NCI-H2196 treated with DMSO at 0.1 percent for 48 hours (cell line): ENCODE measurements at regions not wholly inside any gene's neighbourhood (a gene's known extent, or its start where the extent isn't known, plus 50 kb on each side); places are given as distances from the start of the nearest gene placed in this dataset.
"Not testable (repeated sequence)": the region's sequence is repeated elsewhere in the genome, so short reads cannot be mapped to it uniquely, and the experiment has no call there.

ENCODE experiments used
- DNase-seq: peaks from one replicate; lab custom pipeline; 2025; ENCODE audit not compliant: unreplicated experiment; lab: John Stamatoyannopoulos, UW

GRCh38 chr9:129547063-129547462 lies 73.8 kb downstream of the C9orf50 start:
- DNase-seq = no peak

DNA sequence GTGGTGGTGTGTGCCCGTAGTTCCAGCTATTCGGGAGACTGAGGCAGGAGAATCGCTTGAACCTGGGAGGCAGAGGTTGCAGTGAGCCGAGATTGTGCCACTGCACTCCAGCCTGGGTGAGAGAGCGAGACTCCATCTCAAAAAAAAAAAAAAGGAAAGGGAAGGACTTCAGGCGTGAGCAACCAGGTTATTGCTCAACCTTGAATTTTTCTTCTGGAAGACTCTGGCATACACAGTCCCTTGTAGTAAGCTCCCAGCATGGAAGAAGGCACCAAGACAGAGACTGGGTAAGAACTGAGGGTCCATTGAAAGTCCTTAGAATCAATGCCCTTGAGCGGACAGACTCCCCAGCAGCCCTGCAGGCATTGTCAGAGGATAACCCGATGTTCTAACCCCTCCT lies 75.0 kb downstream of the C9orf50 start:
- not testable (repeated sequence) for DNase-seq

DNA sequence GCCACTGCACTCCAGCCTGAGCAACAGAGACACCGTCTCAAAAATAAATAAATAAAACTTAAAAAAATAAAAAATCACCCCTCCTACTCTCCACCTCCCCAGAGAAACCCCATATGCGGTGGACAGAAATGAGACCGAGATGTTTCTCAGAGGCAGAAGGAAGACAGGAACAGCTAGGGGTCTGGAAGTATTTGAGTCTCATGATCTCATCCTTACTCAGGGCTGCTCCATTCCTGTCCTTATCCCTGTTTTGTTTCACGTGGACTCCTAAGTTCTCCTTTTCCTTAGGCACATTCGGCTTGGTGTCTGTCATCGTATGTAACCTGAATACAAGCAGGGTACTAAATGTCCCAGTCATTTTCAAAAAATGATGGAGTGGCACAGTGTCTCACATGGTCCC lies 76.1 kb downstream of the C9orf50 start:
- no peak for DNase-seq

DNA sequence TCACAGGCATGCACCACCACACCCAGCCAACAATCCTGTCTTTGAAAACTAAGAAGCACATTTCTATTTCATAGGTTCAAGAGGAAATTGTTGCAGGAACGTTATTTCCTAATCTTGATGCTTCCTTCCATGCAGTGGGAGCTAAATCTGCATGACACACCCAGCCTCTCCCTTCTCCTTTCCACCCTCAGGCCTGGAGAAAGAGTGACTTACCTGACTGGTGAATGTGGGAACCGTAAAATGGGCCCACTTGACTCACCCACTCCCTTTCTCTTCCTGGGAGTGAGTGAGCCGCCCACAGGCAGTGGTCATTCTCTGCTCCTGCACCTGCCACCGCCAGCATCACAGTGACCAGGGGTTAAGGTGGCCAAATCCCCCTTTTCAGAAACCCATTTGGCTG lies 78.2 kb downstream of the C9orf50 start:
- no peak for DNase-seq

DNA sequence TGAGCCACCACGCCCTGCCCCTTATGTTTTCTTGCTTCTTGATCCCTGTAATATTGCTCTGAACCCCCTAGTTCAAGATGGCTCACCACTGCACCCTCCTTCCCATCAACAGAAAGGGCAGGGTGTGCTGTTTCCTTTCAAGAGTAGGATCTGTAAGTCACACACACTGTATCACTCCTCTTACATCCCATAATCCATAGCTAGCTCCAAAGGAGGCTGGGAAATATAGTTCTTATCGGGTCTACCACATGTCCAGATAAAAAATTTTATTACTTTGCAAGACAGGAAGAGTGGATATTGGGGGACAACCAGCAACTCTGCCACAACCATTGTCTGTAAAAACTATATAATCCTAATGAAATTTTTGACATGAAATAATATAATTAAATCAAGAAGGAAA lies 79.6 kb downstream of the C9orf50 start:
- no peak for DNase-seq

GRCh38 chr9:129539446-129539845 lies 81.5 kb downstream of the C9orf50 start:
- no peak for DNase-seq

DNA sequence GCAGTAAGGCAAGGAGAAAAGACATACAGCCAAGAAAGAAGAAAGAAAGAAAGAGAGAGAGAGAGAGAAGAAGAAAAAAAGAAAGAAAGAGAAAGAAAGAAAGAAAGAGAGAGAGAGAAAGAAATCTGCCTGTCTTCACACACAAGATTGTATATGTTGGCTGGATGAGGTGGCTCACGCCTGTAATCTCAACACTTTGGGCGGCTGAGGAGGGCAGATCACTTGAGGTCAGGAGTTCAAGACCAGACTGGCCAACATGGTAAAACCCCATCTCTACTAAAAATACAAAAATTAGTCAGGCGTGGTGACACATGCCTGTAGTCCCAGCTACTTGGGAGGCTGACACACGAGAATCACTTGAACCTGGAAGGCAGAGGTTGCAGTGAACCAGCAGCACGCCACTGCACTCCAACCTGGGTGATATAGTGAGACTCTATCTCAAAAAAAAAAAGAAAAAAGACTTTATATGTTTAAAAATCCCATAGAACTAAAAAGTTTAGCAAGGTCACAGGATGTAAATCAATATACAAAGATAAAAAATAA lies 89.0 kb downstream of the C9orf50 start:
- not testable (repeated sequence) for DNase-seq

GRCh38 chr9:129527955-129528354 lies 92.9 kb downstream of the C9orf50 start:
- not testable (repeated sequence) for DNase-seq

DNA sequence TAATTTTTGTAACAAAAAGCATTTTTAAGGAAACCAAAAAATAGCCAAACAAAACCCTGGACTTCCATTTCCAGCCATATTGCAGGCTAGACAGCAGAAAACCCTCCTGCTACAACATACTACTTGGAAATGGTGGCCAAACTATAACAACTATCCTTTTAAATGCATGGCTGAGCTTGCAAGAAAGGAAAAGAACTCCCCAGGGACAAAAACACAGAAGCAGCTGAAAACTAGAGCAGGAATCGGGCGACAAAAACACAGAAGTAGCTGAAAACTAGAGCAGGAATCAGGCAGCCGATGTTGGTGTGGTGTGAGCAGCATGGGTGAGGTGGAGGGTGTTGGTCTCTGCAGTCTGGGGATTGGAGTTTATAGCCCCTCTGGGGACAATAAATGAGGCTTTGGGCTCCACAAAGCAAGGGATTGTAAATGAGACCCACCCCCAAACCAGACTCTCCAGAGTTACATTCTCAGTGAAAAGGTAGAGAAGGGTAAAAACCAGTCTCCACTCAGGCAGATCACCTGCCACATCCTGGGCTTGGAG lies 95.2 kb downstream of the C9orf50 start:
- DNase-seq = no peak

GRCh38 chr9:129524582-129525270 lies 96.2 kb downstream of the C9orf50 start:
- no peak for DNase-seq

DNA sequence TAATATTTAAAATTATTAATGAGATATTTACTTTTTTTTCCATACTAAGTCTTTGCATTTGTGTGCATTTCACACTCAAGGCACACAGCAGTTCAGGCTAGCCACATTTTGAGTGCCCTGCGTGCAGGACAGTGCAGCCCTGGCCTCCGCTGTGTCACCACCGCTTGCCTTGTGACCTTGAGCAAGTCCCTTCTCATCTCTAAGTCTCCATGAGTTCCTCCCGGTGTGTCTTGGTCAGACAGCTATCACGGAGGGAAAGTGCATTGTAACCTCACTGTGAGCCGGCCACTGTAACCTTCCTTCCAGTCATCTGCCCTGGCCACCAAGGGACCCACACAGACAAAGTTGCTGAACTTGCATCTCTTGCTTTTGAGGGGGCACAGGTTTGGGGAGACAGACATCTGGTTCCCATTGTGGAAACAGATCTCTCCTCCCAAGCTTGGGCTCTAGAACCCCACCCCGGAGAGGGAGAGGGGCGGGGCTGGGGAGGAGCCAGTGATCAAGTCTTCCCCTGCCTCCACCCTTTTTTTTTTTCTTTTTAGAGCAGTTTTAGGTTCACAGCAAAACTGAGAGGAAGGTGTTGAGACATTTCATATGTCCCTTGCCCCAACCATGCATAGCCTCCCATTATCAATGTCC lies 96.8 kb downstream of the C9orf50 start:
- no peak for DNase-seq

DNA sequence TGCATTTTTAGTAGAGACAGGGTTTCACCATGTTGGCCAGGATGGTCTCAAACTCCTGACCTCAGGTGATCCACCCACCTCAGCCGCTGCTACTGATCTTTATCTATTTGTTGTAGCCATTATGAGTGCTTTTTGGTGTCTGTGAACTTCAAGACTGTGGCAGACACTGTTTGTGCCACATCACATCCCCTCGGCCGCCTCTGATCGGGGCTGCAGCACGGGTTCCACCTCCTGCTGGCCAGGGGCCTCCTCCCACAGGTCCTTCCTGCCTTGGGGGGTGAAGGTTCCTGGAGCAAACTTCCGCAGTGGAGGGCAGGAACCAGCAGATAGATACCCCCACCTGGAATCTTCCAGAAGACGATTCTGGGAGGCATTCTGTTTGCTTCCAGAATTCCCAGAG lies 98.5 kb downstream of the C9orf50 start:
- no peak for DNase-seq

DNA sequence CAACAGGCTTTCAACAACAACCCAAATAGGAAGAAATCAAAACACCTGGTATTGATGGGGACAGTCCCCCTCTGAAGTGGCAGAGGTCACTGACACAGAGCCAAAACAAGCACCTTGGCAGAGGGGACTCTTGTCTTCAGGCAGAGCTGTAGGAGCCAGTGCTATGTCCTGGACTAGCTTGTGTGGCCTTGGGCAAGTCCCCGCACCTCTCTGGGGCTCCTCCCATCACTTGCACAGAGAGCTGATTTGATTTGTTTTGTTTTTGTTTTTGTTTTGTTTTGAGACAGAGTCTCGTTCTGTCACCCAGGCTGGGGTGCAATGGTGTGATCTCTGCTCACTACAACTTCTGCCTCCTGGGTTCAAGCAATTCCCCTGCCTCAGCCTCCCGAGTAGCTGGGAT lies 100.8 kb downstream of the C9orf50 start:
- DNase-seq = no peak

DNA sequence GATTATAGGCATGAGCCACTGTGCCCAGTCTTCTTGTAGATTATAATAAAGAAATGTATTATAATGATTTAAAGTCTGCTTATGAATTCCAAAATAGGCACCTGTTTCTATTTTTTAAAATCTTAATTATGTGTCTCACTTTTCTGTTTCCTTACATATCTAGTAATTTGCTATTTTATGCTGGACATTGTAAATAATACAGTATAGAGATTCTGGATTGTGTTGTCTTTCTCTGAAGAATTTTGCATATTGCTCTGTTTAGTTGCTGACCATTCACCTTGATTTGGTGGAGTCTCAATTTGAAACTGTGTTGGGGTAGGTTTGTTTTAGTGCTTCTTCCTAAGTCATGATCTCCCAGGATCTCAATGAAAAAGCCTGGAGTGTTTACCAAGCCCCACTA lies 102.8 kb downstream of the C9orf50 start:
- no peak for DNase-seq

DNA sequence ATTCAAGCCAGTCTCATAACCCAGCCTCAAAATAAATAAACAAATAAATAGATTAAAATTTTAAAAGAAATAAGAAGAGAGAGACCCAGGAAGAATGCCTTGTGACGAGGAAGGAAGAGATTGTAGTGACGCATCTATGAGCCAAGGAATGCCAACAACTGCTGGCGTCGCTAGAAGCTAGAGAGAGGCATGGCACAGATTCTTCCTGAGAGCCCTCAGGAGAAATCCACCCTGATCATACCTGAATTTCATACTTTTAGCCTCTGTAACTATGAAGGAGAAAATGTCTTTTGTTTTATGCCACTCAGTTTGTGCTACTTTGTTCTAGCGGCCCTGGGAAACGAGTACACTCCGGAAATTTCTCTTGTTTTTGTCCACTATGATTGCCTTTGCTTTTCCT lies 103.9 kb downstream of the C9orf50 start:
- DNase-seq = no peak

GRCh38 chr9:129514891-129515290 lies 106.0 kb downstream of the C9orf50 start:
- no peak for DNase-seq

DNA sequence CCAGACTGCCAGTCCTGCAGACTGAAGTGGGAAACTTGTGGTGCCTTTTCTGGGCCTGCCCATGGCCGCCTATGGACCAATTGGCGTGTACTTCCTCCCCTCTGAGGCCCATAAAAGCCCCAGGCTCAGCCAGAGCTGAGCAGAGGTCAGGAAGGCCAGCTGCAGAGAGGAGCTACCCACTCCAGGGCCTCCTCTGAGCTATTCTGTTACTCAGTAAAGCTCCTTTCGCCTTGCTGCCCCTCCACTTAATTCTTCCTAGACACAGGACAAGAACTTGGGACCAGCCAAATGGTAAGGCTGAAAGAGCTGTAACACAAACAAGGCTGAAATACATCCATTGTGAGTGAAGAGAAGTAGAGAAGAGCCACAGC lies 106.4 kb downstream of the C9orf50 start:
- DNase-seq = no peak

DNA sequence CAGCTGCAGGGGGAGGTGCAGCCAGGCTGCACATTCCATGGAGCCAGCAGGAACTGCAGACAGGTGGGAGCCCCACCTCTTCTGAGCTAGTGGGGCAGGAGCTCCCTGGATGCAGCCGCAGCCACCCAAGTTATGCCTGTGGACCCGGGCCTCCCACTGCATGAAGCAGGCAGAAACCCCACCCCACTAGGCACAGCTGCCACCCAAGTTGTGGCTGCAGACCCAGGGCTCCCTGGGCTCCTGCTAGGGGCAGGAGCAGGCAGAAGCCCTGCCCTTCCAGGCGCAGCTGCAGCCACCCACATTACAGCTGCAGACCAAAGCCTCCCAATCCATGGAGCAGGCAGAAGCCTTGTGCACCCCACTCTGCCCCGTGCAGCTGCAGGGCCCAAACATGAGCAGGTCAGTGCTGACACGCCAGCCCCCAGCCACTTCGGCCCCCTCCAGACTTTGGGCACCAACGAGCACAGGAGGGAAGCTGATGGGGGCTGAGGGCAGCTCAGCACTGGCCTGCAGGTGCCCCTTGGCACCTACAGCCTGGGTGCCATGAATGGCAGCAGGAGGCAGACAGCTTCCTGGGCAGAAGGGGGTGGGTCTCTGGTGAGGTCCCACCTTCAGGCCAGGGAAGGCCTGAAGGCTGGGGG lies 106.9 kb downstream of the C9orf50 start:
- DNase-seq = no peak

GRCh38 chr9:129513282-129513681 lies 107.6 kb downstream of the C9orf50 start:
- no peak for DNase-seq

GRCh38 chr9:129511285-129511900 lies 109.5 kb downstream of the C9orf50 start:
- DNase-seq = no peak

GRCh38 chr9:129509533-129509928 lies 111.4 kb downstream of the C9orf50 start:
- DNase-seq = no peak

- DNase-seq = no peak
These were observed 113.1 kb downstream of the C9orf50 start for GRCh38 chr9:129507805-129508204.
